ENCODE measurements at regions not wholly inside any gene's neighbourhood (a gene's known extent, or its start where the extent isn't known, plus 50 kb on each side); places are given as distances from the start of the nearest gene placed in this dataset.

- Histone ChIP-seq H3K4me1 (no peaks in the 10 kb centered on the region), H3K4me3 (no peak overlapping the region), H3K36me3 (no peaks in the 10 kb centered on the region), H3K27me3 (no peaks in the 10 kb centered on the region), H3K9me3 (no peaks in the 10 kb centered on the region), H3K27ac (no peak overlapping the region)
- WGBS, 2 donors: 90 to 95% methylated on average over 5 of the region's 5 CpGs
- no peak for TF ChIP-seq EP300 (IDR thresholded peaks at IDR 0.05)
- no peak for TF ChIP-seq POLR2A (IDR thresholded peaks at IDR 0.05)
- TF ChIP-seq POLR2AphosphoS5 (IDR thresholded peaks at IDR 0.05): no peak
- TF ChIP-seq CTCF (IDR thresholded peaks at IDR 0.05): no peak
- DNase-seq: no peak
- intact Hi-C loops (cut with DNase I): no loop called here
These were observed 193.5 kb upstream of the EDIL3 start for GRCh38 chr5:84578226-84578625.

GRCh38 chr5:84573017-84573712 lies 188.5 kb upstream of the EDIL3 start:
- H3K9me3 ChIP-seq: no peaks in the 10 kb centered on the region
- intact Hi-C loops (cut with DNase I): no loop called here
- H3K4me3 ChIP-seq: no peak overlapping the region
- DNase-seq: no peak
- no peak overlapping the region for H3K27ac ChIP-seq
- TF ChIP-seq POLR2A (IDR thresholded peaks at IDR 0.05) (no peak), EP300 (IDR thresholded peaks at IDR 0.05) (no peak), CTCF (IDR thresholded peaks at IDR 0.05) (no peak), POLR2AphosphoS5 (IDR thresholded peaks at IDR 0.05) (no peak)
- H3K27me3 ChIP-seq: no peaks in the 10 kb centered on the region
- WGBS, 2 donors: 87 to 91% methylated on average over 3 of the region's 3 CpGs
- H3K4me1 ChIP-seq: no peaks in the 10 kb centered on the region
- no peaks in the 10 kb centered on the region for H3K36me3 ChIP-seq

- no peak overlapping the region for H3K4me3 ChIP-seq
- H3K27ac ChIP-seq: no peak overlapping the region
- TF ChIP-seq POLR2A (IDR thresholded peaks at IDR 0.05) (no peak), EP300 (IDR thresholded peaks at IDR 0.05) (no peak), POLR2AphosphoS5 (IDR thresholded peaks at IDR 0.05) (no peak), CTCF (IDR thresholded peaks at IDR 0.05) (no peak)
- DNase-seq: no peak
- 90 to 91% methylated on average over 1 of the region's 1 CpG for WGBS, 2 donors
- H3K9me3 ChIP-seq: no peaks in the 10 kb centered on the region
- no peaks in the 10 kb centered on the region for H3K36me3 ChIP-seq
- no peaks in the 10 kb centered on the region for H3K27me3 ChIP-seq
- no peaks in the 10 kb centered on the region for H3K4me1 ChIP-seq
- intact Hi-C loops (cut with DNase I): no loop called here
These were observed 184.6 kb upstream of the EDIL3 start for GRCh38 chr5:84569307-84569706.

- intact Hi-C loops (cut with DNase I): no loop called here
- Histone ChIP-seq H3K36me3 (no peaks in the 10 kb centered on the region), H3K27ac (no peak overlapping the region), H3K9me3 (no peaks in the 10 kb centered on the region), H3K4me3 (no peak overlapping the region), H3K4me1 (no peaks in the 10 kb centered on the region), H3K27me3 (no peaks in the 10 kb centered on the region)
- DNase-seq: no peak
- WGBS, 2 donors: 89 to 90% methylated on average over 1 of the region's 1 CpG
- TF ChIP-seq POLR2A (IDR thresholded peaks at IDR 0.05) (no peak), EP300 (IDR thresholded peaks at IDR 0.05) (no peak), CTCF (IDR thresholded peaks at IDR 0.05) (no peak), POLR2AphosphoS5 (IDR thresholded peaks at IDR 0.05) (no peak)
These were observed 183.5 kb upstream of the EDIL3 start for GRCh38 chr5:84568171-84568570.

- H3K36me3 ChIP-seq: no peaks in the 10 kb centered on the region
- H3K4me3 ChIP-seq: no peak overlapping the region
- intact Hi-C loops (cut with DNase I): no loop called here
- H3K9me3 ChIP-seq: no peaks in the 10 kb centered on the region
- no peak for DNase-seq
- TF ChIP-seq POLR2A (IDR thresholded peaks at IDR 0.05) (no peak), POLR2AphosphoS5 (IDR thresholded peaks at IDR 0.05) (no peak), EP300 (IDR thresholded peaks at IDR 0.05) (no peak), CTCF (IDR thresholded peaks at IDR 0.05) (no peak)
- H3K27ac ChIP-seq: no peak overlapping the region
- no peaks in the 10 kb centered on the region for H3K27me3 ChIP-seq
- 78% methylated on average over 1 of the region's 1 CpG for WGBS, 2 donors
- no peaks in the 10 kb centered on the region for H3K4me1 ChIP-seq
These were observed 181.2 kb upstream of the EDIL3 start for GRCh38 chr5:84565866-84566265.

Measured in sigmoid colon (tissue), 6 donors.